Activated CD4-positive, alpha-beta T cell treated with anti-CD3 and anti-CD28 coated beads, Interleukin-2, amount 10 ng/mL, durations not matched to agents 24 days and 14 days (primary cell): ENCODE measurements at regions not wholly inside any gene's neighbourhood (a gene's known extent, or its start where the extent isn't known, plus 50 kb on each side); places are given as distances from the start of the nearest gene placed in this dataset.
A peak's percentile ranks its signal among the peaks of the same experiment; 100 is the strongest.

Source experiments
- DNase-seq: peaks from one replicate; pipeline ENCODE4 v3.0.0; 2022
- H3K27ac Mint-ChIP-seq: one replicate; pipeline ENCODE4 v1.8.0; 2022; ENCODE audit warnings: mild to moderate bottlenecking, mixed read lengths
- H3K27me3 Mint-ChIP-seq: one replicate; pipeline ENCODE4 v1.8.0; 2022; ENCODE audit warnings: mixed read lengths
- H3K36me3 Mint-ChIP-seq: one replicate; pipeline ENCODE4 v1.8.0; 2022; ENCODE audit warnings: low read depth, mild to moderate bottlenecking, mixed read lengths
- H3K4me1 Mint-ChIP-seq: one replicate; pipeline ENCODE4 v1.8.0; 2021; ENCODE audit warnings: mixed read lengths
- H3K4me3 Mint-ChIP-seq: one replicate; pipeline ENCODE4 v1.8.0; 2022; ENCODE audit warnings: mild to moderate bottlenecking, moderate library complexity, mixed read lengths
- H3K9me3 Mint-ChIP-seq: one replicate; pipeline ENCODE4 v1.8.0; 2021; ENCODE audit warnings: mixed read lengths
- intact Hi-C: fragments of 100-400 bp; cut with micrococcal nuclease; formaldehyde crosslinking; loops from one replicate; pipeline ENCODE4 v1.15.1; 2023

DNA sequence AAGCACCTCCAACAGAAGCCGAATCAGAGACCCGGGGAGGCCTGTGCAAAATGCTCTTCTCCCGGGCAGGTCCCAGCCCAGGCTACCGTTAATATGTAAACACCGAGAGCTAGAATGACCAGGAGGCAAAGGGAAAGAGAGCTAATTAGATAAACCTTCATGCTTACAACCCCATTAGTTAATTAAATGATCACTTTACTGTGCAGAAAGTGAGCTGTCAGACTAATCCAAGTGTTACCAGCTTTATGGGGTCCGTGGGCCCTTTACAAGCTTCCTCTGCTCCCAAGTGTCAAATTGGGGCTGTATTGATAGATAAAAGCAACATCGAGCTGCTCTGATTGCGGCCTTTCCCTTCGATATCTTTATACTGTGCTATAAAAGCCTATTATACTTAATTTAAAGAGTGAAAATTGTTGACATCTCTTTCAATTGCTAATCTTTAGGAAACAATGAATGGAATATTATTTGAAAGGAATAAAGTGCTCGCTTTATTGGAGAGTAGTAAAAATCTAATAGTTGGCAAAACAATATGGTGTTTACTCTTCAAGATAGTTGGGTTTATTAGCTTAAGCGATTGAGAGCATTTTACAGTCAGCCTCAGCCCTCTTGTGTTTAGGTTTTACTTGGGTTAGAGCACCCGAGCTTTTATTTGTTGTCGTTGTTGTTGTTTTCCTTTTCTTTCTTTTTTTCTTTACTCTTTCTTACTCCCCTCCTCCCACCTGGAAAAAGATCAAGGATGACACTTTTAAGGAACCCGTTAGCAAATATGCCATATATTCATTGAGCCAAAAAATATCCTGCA, 189.3 kb upstream of the GPR12 start:
- H3K9me3 Mint-ChIP-seq: no peaks in the 10 kb centered on the region
- no peak for DNase-seq
- peaks cover 4% of the 10 kb centered on the region for H3K27me3 Mint-ChIP-seq
- intact Hi-C loops: no loop called here
- H3K4me3 Mint-ChIP-seq: no peak overlapping the region
- H3K4me1 Mint-ChIP-seq: no peaks in the 10 kb centered on the region
- no peaks in the 10 kb centered on the region for H3K36me3 Mint-ChIP-seq
- no peak overlapping the region for H3K27ac Mint-ChIP-seq

DNA sequence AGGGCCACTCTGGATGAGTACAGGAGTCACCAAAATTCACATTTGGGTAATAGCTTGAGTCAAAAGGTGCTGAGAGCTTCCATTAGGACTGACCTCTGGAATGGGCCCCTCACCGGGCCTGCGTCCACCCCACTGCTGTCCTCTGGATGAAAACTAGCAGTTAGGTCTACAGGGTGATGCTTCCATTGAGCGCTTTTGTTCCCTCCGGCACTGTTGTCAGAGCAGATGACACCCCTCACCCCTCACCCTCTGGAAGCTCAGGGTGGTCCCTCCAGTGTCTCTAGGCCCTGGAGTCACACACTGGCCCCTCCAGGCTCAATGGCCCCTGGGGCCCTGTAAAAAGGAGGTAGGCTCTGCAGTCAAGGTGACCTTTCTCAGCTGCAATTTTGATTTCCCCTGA, 187.8 kb upstream of the GPR12 start:
- intact Hi-C loops: no loop called here
- peaks cover 7% of the 10 kb centered on the region for H3K27me3 Mint-ChIP-seq
- no peak overlapping the region for H3K4me3 Mint-ChIP-seq
- no peaks in the 10 kb centered on the region for H3K9me3 Mint-ChIP-seq
- H3K36me3 Mint-ChIP-seq: no peaks in the 10 kb centered on the region
- H3K27ac Mint-ChIP-seq: no peak overlapping the region
- H3K4me1 Mint-ChIP-seq: no peaks in the 10 kb centered on the region
- no peak for DNase-seq

DNA sequence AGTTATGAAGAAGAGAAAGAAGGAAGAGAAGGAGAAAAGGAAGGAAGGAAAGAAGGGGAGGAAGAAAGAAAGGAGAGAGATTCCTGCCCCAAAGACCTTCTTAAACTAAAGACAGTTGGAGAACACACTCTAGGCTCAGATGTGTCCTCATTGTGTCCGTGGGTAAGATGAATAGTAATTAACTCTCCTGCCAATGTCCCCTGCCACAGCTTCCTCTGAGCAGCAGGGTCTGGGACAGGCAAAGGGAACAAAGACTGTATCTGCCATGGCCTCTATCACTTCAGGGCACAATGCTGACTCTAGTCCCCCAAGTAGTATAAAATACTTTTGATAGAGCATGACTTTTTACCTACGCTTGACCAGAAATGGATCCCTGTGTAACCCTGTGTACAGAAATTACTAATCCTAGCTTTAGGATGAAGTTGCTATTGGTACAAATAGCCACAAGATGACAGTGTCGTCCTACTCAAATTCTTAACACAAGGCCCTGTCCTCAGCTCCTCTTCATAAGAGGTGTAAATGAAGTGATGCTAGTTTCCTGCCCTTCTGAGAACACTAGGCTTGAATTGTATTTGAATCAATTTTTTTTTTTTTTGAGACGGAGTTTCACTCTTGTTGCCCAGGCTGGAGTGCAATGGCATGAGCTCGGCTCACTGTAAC, 186.2 kb upstream of the GPR12 start:
- Mint-ChIP-seq H3K9me3 (no peaks in the 10 kb centered on the region), H3K4me1 (no peaks in the 10 kb centered on the region), H3K4me3 (no peak overlapping the region), H3K27me3 (peaks cover 7% of the 10 kb centered on the region), H3K36me3 (no peaks in the 10 kb centered on the region), H3K27ac (no peak overlapping the region)
- intact Hi-C loops: loop anchor here (1.0 kb wide), 1 partner anchor 412 kb away; no protein-coding TSS in a partner anchor
- no peak for DNase-seq

DNA sequence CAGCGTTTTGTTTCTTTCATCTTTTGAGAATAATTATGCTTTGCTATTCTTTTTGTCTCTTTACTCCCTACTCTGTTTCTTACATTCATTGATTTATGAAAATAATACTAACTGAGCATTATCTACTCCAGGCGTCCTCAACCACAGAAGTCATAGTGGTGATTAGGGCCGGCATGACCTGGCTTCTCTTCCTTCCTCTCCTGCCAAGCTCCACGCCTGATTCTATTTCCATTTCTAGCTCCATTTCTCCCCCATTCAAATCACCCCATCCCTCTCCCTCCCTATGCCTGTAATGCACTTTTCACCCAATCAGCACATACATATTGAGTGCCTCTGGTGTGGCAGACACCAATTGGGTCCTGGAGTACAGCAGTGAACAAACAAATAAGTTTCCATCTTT, 183.2 kb upstream of the GPR12 start:
- no peaks in the 10 kb centered on the region for H3K36me3 Mint-ChIP-seq
- H3K27ac Mint-ChIP-seq: no peak overlapping the region
- no peak overlapping the region for H3K4me3 Mint-ChIP-seq
- intact Hi-C loops: no loop called here
- H3K27me3 Mint-ChIP-seq: peaks cover 11% of the 10 kb centered on the region
- no peaks in the 10 kb centered on the region for H3K4me1 Mint-ChIP-seq
- no peak for DNase-seq
- H3K9me3 Mint-ChIP-seq: no peaks in the 10 kb centered on the region

DNA sequence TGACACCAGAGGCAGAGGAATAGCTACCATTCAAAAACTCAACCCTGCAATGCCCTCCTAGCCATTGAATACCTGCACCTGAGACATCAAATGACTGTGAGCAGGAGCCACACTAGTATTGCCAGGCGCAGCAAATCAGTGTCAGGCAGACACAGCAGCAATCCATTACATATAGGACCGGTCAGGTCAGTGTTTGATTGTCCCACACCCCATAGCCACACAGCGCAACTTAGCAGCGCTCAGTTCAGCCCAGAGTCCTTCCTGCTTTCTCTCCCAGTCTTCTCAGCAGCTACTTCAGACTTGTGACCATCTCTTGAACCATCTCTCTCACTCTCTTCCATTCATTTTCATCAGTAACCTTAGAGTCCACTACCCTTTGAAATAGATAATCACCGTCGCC, 181.6 kb upstream of the GPR12 start:
- Mint-ChIP-seq H3K4me1 (no peaks in the 10 kb centered on the region), H3K9me3 (no peaks in the 10 kb centered on the region), H3K27ac (no peak overlapping the region), H3K36me3 (no peaks in the 10 kb centered on the region), H3K4me3 (no peak overlapping the region), H3K27me3 (peaks cover 11% of the 10 kb centered on the region)
- intact Hi-C loops: no loop called here
- DNase-seq: no peak

DNA sequence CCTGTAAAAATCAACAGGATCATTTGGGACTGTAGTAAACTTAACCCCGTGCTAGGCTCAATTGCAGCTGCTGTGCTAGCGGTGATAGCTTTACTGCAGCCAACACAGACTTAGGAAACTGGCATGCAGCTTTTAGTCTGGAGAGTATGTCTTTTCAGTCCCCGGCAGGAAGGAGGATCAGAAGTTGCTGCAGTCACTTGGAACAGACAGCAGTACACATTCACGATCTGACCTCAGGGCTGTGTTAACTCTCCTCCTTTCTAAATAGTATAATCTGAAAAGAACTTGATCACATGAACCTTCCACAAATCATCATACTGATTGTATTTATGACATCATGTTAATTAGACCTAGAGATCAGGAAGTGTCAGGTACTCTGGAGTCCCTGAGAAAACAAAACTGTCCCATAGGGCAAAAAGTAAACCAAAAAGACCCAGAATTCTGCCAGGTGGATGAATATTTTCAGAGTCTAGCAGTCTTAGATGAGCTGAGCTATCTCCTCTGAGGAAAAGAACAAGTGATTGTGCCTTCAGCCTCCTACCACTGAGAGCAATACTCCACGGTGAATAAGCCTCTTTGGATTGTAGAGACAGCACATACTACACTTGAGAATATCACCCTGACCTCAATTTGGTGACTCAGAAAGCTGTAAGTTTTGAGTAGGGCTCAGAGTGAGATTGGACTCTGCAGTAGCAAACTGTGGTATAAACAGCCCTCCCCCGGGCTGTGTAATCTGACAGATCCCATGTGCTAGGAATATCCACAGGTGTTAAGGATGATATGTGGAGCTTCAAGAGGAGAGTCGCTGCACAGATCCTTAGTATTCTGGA, 181.0 kb upstream of the GPR12 start:
- intact Hi-C loops: no loop called here
- H3K27me3 Mint-ChIP-seq: peaks cover 11% of the 10 kb centered on the region
- peaks cover 4% of the 10 kb centered on the region for H3K9me3 Mint-ChIP-seq
- no peak for DNase-seq
- no peak overlapping the region for H3K27ac Mint-ChIP-seq
- H3K36me3 Mint-ChIP-seq: no peaks in the 10 kb centered on the region
- H3K4me1 Mint-ChIP-seq: no peaks in the 10 kb centered on the region
- H3K4me3 Mint-ChIP-seq: no peak overlapping the region

DNA sequence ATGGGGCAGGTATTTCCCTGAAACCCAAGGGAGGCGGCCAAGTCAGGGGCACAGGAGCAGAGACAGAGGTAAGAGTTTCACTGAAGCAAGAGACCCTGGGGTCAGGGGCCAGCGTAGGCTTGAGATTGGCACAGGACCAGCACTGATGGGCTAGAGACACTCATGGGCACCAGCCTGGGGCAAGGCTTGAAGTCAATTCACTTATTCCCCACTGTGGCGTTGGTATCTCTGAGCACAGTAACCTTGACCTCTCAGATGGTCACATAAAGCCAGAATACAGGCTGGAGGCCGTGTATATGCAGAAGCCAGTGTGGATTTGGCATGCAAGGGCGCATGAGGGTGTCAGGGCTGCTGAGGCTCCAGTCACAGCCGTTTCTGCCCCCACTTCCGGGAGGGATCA, 173.5 kb upstream of the GPR12 start:
- H3K9me3 Mint-ChIP-seq: peaks cover 4% of the 10 kb centered on the region
- H3K4me3 Mint-ChIP-seq: no peak overlapping the region
- no peak overlapping the region for H3K27ac Mint-ChIP-seq
- H3K27me3 Mint-ChIP-seq: no peaks in the 10 kb centered on the region
- DNase-seq: no peak
- intact Hi-C loops: loop anchor here (5.0 kb wide), 1 partner anchor 227 kb away; no protein-coding TSS in a partner anchor
- H3K4me1 Mint-ChIP-seq: peaks cover 3% of the 10 kb centered on the region
- H3K36me3 Mint-ChIP-seq: no peaks in the 10 kb centered on the region

DNA sequence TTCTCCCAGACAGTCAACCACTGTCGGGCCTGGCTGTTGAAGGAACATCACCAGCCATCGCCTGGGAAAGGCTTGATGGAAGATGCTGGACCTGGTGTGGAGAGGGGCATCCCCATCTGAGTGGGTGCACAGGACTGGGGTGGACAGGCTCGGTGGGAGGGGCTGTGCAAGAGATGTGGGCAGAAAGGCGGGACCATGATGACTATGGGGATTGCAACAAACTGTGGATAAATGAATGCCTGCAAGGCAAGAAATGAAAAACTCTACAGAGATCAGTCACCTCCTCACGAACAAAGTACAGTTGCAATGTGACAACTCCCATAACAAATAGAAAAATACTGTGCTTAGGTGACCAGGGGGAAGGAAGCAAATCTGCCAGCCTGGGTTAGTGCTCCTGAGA, 171.9 kb upstream of the GPR12 start:
- H3K27me3 Mint-ChIP-seq: no peaks in the 10 kb centered on the region

DNA sequence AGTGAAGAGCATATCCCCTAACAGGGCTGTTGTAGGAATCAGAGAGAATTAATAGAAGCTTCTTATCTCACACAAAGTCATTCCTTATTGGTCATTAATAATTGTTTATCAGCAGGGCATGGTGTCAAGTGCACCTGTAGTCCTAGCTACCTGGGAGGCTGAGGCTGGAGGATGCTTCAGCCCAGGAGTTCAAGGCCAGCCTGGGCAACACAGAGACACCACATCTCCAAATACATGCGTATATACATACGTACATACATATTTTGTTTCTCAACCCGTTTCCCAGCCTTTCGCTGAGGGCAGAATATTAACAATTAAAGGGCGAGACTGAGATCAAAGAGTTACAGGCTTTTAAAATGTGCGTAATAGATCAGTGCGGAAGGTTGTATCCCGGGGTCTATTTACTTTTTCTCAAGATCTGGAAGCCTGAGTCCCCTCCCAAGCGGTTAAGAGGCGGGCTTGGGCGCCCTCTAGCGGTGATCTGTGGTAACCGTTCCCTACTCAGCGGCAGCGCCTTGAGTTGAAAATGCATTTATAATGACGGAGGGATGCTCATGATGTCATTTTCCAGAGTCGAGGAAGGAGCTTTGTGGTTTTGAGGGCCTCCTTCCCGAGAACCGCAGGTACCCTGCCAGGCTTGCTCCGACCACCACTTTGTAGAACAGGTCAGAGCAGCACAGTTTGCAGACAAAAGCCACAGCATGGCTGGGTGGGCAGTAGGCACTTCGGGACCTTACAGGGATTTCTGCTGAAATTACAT, 169.6 kb upstream of the GPR12 start:
- H3K4me1 Mint-ChIP-seq: peaks cover 3% of the 10 kb centered on the region
- intact Hi-C loops: loop anchor here (5.0 kb wide), 1 partner anchor 223 kb away; no protein-coding TSS in a partner anchor
- no peak overlapping the region for H3K27ac Mint-ChIP-seq
- H3K9me3 Mint-ChIP-seq: no peaks in the 10 kb centered on the region
- H3K27me3 Mint-ChIP-seq: peaks cover 7% of the 10 kb centered on the region
- H3K36me3 Mint-ChIP-seq: no peaks in the 10 kb centered on the region
- peak; percentile 90 for DNase-seq
- H3K4me3 Mint-ChIP-seq: no peak overlapping the region

More for the DNA sequence above, 171.9 kb upstream of the GPR12 start:
- Mint-ChIP-seq H3K9me3 (peaks cover 4% of the 10 kb centered on the region), H3K4me1 (peaks cover 3% of the 10 kb centered on the region), H3K27ac (no peak overlapping the region), H3K36me3 (no peaks in the 10 kb centered on the region), H3K4me3 (no peak overlapping the region)
- intact Hi-C loops: loop anchor here (5.0 kb wide), 1 partner anchor 225 kb away; no protein-coding TSS in a partner anchor
- DNase-seq: no peak

DNA sequence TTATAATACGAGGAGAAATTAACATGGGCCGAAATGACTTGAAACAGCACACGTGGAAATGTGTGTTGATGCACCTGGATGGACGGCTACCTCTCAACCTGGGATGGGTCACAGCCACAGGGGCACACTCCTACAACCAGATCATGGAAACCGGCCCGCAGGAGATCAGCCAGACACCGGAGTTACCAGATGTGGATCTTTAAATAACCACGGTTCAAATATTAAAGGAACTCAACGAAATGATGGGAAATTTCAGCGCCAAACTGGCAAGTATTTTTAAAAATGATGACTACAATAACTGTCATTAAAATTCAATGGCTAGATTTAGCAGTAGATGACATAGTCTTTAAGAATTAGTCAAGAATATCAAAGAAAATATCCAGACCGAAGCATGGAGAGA, 166.9 kb upstream of the GPR12 start:
- Mint-ChIP-seq H3K4me1 (peaks cover 3% of the 10 kb centered on the region), H3K36me3 (no peaks in the 10 kb centered on the region), H3K4me3 (no peak overlapping the region), H3K27me3 (peaks cover 16% of the 10 kb centered on the region), H3K9me3 (no peaks in the 10 kb centered on the region), H3K27ac (no peak overlapping the region)
- intact Hi-C loops: no loop called here
- no peak for DNase-seq

DNA sequence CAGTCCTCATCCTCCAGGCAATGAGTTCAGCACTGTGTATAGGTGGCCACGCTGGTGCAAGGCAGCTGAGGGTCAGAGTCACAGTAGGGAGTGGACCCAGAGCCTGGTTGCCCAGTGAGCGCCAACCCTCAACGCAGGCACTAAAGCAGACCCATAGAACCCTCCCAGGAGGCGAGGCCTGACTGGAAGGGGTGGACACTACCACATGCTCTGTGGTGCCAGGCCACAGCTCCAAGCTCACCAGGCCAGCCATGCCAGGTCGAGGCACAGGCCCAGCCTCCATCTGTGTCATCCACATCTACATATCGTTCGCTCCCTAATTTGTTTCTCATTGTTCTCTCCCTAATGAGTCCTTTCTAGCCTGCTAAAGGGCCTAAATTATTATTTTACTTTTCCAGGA, 165.8 kb upstream of the GPR12 start:
- DNase-seq: no peak
- Mint-ChIP-seq H3K4me1 (peaks cover 3% of the 10 kb centered on the region), H3K9me3 (no peaks in the 10 kb centered on the region), H3K36me3 (no peaks in the 10 kb centered on the region), H3K27me3 (peaks cover 16% of the 10 kb centered on the region), H3K27ac (no peak overlapping the region), H3K4me3 (no peak overlapping the region)
- intact Hi-C loops: no loop called here

DNA sequence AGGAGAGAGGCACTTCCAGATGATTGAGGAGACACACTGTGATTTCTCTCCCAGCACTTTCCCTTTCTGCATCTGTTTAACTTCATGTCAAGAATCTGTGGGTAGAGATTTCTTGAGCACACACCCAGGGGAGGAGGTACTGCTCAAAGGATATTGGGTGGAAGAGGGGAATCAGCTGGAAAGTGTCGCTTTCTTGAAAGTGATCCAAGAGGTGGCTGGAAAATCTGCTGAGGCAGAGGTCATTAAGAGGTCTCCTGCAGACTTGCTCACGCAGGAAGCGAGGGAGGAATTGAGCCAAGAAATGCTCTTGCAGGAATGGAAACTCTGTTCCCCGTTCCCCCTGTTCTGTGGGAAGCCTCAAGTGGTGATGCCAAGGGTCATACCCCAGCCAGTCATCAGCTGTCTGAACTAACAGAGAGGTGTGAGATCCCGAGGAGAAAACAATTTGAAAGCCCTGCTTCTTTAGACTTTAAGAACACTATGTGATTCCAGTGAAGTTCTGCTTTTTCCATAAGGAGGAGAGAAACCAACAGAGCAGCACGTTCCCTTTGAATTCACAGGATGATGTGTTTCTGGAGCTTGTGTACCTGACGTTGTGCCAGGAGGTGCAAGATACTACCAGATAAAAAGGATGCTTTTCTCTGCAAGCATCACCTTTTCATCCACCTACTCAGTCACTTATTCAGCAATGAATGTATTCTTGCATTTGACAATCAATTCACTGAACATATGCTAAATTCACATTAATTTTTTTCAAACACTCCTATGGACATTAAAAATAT, 163.4 kb upstream of the GPR12 start:
- no peaks in the 10 kb centered on the region for H3K4me1 Mint-ChIP-seq
- intact Hi-C loops: no loop called here
- DNase-seq: no peak

DNA sequence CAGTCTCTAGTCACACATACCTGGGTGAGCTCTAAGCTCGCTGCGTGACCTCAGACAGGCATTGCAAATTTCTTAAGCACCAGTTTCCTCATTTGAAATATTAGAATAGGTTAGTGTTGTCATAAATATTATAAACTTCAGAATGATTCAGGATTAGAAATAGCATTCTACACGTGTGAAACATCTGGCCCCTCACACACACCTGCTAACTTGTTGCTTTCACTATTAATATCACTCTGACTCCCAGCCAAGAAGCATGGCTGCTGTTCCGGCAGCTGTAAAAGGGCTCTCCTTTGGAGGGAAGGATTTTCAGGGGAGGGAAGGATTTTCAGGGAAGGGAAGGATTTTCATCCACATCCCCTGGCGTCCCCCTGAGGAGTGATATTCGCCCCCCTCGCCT, 161.3 kb upstream of the GPR12 start:
- Mint-ChIP-seq H3K27me3 (peaks cover 18% of the 10 kb centered on the region), H3K4me3 (no peak overlapping the region), H3K27ac (no peak overlapping the region), H3K36me3 (no peaks in the 10 kb centered on the region), H3K4me1 (no peaks in the 10 kb centered on the region), H3K9me3 (no peaks in the 10 kb centered on the region)
- intact Hi-C loops: no loop called here
- DNase-seq: no peak

More for the DNA sequence above, 163.4 kb upstream of the GPR12 start:
- Mint-ChIP-seq H3K27ac (no peak overlapping the region), H3K9me3 (no peaks in the 10 kb centered on the region), H3K4me3 (no peak overlapping the region), H3K27me3 (peaks cover 16% of the 10 kb centered on the region), H3K36me3 (no peaks in the 10 kb centered on the region)
